SK-N-SH (cell line): ENCODE measurements at regions not wholly inside any gene's neighbourhood (a gene's known extent, or its start where the extent isn't known, plus 50 kb on each side); places are given as distances from the start of the nearest gene placed in this dataset.

ENCODE experiments used
- CTCF ChIA-PET: fragments of 300-600, 350-600 bp; formaldehyde crosslinking; extraction: SDS; loops from one replicate; lab custom pipeline; 2021; lab: Yijun Ruan, JAX
- POLR2A ChIA-PET: fragments of 350-600 bp; sonication (Branson Sonifier 250); formaldehyde crosslinking; extraction: SDS; loops from one replicate; lab custom pipeline; 2020; ENCODE audit warnings: antibody characterized with exemption, inconsistent platforms; lab: Yijun Ruan, JAX
- DNase-seq: peaks from one replicate; pipeline ENCODE4 v3.0.0; 2012
- H2AFZ ChIP-seq: fragments of 200-600 bp; sonication (generic); 2 replicates; pipeline ENCODE4 v1.8.1; 2016; ENCODE audit warnings: antibody characterized with exemption, mild to moderate bottlenecking, low read depth
- H3F3A ChIP-seq: fragments of 200-600 bp; sonication (generic); replicated peaks from 2 replicates; pipeline ENCODE3; 2016; ENCODE audit warnings: antibody characterized with exemption, mild to moderate bottlenecking; ENCODE audit not compliant: insufficient read depth
- H3K27ac ChIP-seq, 2 experiments: fragments of 200-500 bp in 1 of 2; fragments of 200-600 bp in 1 of 2; sonication (Bioruptor generic) in 1 of 2; sonication (generic), shearing (Covaris generic) in 1 of 2; 2 replicates each; pipeline versions ENCODE4 v1.5.1 to v1.6.1; 2014 to 2016; ENCODE audit warnings: low read depth in 2 of 2, inconsistent platforms in 1 of 2, low read length in 1 of 2, mild to moderate bottlenecking in 1 of 2, mixed read lengths in 1 of 2
- H3K27me3 ChIP-seq: fragments of 200-600 bp; sonication (generic), shearing (Covaris generic); 2 replicates; pipeline ENCODE4 v1.6.1; 2016; ENCODE audit warnings: mixed run types; ENCODE audit not compliant: insufficient read depth
- H3K36me3 ChIP-seq, 2 experiments: fragments of 200-500 bp in 1 of 2; fragments of 200-600 bp in 1 of 2; sonication (Bioruptor generic) in 1 of 2; sonication (generic) in 1 of 2; replicated peaks in 1 of 2; 2 replicates each; pipeline versions ENCODE3 to v1.5.1; 2014 to 2016; ENCODE audit warnings: low read length in 1 of 2, mild to moderate bottlenecking in 1 of 2; ENCODE audit not compliant: insufficient read depth in 2 of 2, control insufficient read depth in 1 of 2
- H3K4me1 ChIP-seq, 2 experiments: fragments of 200-500 bp in 1 of 2; fragments of 200-600 bp in 1 of 2; sonication (Bioruptor generic) in 1 of 2; sonication (generic), shearing (Covaris generic) in 1 of 2; 2 replicates each; pipeline versions ENCODE4 v1.5.1 to v1.6.1; 2014 to 2016; ENCODE audit warnings: low read depth in 1 of 2, low read length in 1 of 2, mixed run types in 1 of 2; ENCODE audit not compliant: insufficient read depth in 2 of 2, control insufficient read depth in 1 of 2
- H3K4me2 ChIP-seq: fragments of 200-600 bp; sonication (generic), shearing (Covaris generic); 2 replicates; pipeline ENCODE4 v1.6.1; 2017; ENCODE audit warnings: mixed run types
- H3K4me3 ChIP-seq, 2 experiments: fragments of 200-500 bp in 1 of 2; fragments of 200-600 bp in 1 of 2; sonication (Bioruptor generic) in 1 of 2; sonication (generic), shearing (Covaris generic) in 1 of 2; 2 replicates each; pipeline versions ENCODE4 v1.5.1 to v1.8.1; 2014 to 2016; ENCODE audit warnings: low read depth in 2 of 2, inconsistent platforms in 1 of 2, low read length in 1 of 2, mild to moderate bottlenecking in 1 of 2, mixed read lengths in 1 of 2, moderate library complexity in 1 of 2
- H3K79me2 ChIP-seq: fragments of 200-600 bp; sonication (generic); 2 replicates; pipeline ENCODE4 v1.8.1; 2017; ENCODE audit warnings: mild to moderate bottlenecking; ENCODE audit not compliant: insufficient read depth
- H3K9ac ChIP-seq: fragments of 200-600 bp; sonication (generic); 2 replicates; pipeline ENCODE4 v1.6.1; 2017; ENCODE audit warnings: mixed run types
- H3K9me2 ChIP-seq: fragments of 200-600 bp; sonication (generic); 2 replicates; pipeline ENCODE4 v1.6.1; 2017; ENCODE audit warnings: mixed run types
- H3K9me3 ChIP-seq: fragments of 200-600 bp; sonication (generic); 2 replicates; pipeline ENCODE4 v1.6.1; 2017; ENCODE audit warnings: mixed run types, mild to moderate bottlenecking, moderate library complexity
- H4K20me1 ChIP-seq: fragments of 200-600 bp; sonication (generic); 2 replicates; pipeline ENCODE4 v1.6.1; 2017; ENCODE audit warnings: mild to moderate bottlenecking, mixed run types; ENCODE audit not compliant: insufficient read depth
- CTCF ChIP-seq: fragments of 200-600 bp; sonication (generic); IDR thresholded peaks from 2 replicates; pipeline ENCODE4 v1.6.1; 2017; ENCODE audit warnings: antibody characterized with exemption, mild to moderate bottlenecking, moderate library complexity
- ELF1 ChIP-seq: IDR thresholded peaks from 2 replicates; pipeline ENCODE4 v1.4.0; 2012
- EP300 ChIP-seq, 2 experiments: IDR thresholded peaks; 2 replicates each; pipeline versions ENCODE4 v1.4.0 to v1.6.1; 2012; ENCODE audit warnings: borderline replicate concordance in 1 of 2, low read depth in 1 of 2, low read length in 1 of 2
- MEF2A ChIP-seq: IDR thresholded peaks from 2 replicates; pipeline ENCODE4 v1.4.0; 2012; ENCODE audit warnings: low read depth, borderline replicate concordance
- NFIC ChIP-seq: IDR thresholded peaks from 2 replicates; pipeline ENCODE4 v1.4.0; 2012; ENCODE audit warnings: borderline replicate concordance
- NRF1 ChIP-seq: IDR thresholded peaks from 2 replicates; pipeline ENCODE4 v1.6.1; 2012; ENCODE audit warnings: low read depth, mild to moderate bottlenecking, low read length
- RCOR1 ChIP-seq: fragments of 150-350 bp; IDR thresholded peaks from 2 replicates; pipeline ENCODE4 v1.6.1; 2017; ENCODE audit warnings: antibody characterized with exemption, low read length
- REST ChIP-seq: IDR thresholded peaks from 2 replicates; pipeline ENCODE4 v1.6.1; 2012; ENCODE audit warnings: mild to moderate bottlenecking, low read depth, low read length, moderate library complexity
- WGBS: methylation state at CpG from one replicate; pipeline ENCODE4 v1.1.6; 2017; ENCODE audit warnings: low lambda C conversion rate; 5-methylcytosine and 5-hydroxymethylcytosine counted together

GRCh38 chr10:44439958-44440244 lies 55.0 kb upstream of the CXCL12 start:
- Histone ChIP-seq H3K4me1 (no peaks in the 10 kb centered on the region), H3F3A (no peaks in the 10 kb centered on the region), H3K4me2 (no peak overlapping the region), H3K9ac (no peak overlapping the region)
- TF ChIP-seq NRF1: no peak
- no peak for TF ChIP-seq ELF1
- no peak for TF ChIP-seq REST
- no peak for TF ChIP-seq MEF2A
- no peak for TF ChIP-seq EP300 (IDR thresholded peaks at IDR 0.05; ENCODE audit: borderline replicate concordance in 1 of 2, low read depth in 1 of 2, low read length in 1 of 2)
- TF ChIP-seq, all 33 proteins: peak for 0
- H3K79me2 ChIP-seq: no peaks in the 10 kb centered on the region
- no peaks in the 10 kb centered on the region for H3K9me2 ChIP-seq
- WGBS: 0% methylated on average over 1 of the region's 5 CpGs
- POLR2A ChIA-PET: no interaction called here
- H3K4me3 ChIP-seq: no peak overlapping the region
- H3K27ac ChIP-seq: no peak overlapping the region
- no peak for DNase-seq
- H4K20me1 ChIP-seq: no peaks in the 10 kb centered on the region
- H3K27me3 ChIP-seq: no peaks in the 10 kb centered on the region
- CTCF ChIA-PET: no interaction called here
- H2AFZ ChIP-seq: no peak overlapping the region
- H3K36me3 ChIP-seq: no peaks in the 10 kb centered on the region
- H3K9me3 ChIP-seq: peaks cover 6% of the 10 kb centered on the region; the same call in 1 of the 2 replicates

DNA sequence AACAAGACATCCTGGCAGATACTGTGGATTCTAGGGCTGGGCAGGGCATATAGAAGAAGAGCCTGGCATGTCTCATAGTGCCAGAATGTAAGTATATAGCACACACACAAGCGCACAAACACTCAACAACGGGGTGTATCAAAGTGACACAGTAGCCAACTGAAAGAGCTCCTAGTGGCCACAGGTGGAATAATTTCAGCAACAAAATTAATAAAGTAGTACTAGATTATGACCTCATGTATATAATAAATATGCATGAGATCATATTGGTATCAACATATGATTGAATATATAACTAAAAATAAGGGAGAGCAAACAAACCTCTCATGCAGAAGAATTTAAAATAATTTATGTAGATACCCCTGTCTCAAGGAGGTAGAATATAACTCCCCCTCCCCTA lies 72.4 kb upstream of the CXCL12 start:
- POLR2A ChIA-PET: no interaction called here
- Histone ChIP-seq H4K20me1 (no peaks in the 10 kb centered on the region), H3K27ac (no peak overlapping the region), H2AFZ (no peak overlapping the region), H3F3A (no peaks in the 10 kb centered on the region), H3K79me2 (no peaks in the 10 kb centered on the region), H3K4me3 (no peak overlapping the region), H3K27me3 (peaks cover 9% of the 10 kb centered on the region; the same call in 1 of the 2 replicates), H3K9me3 (peaks cover 4% of the 10 kb centered on the region; the same call in 1 of the 2 replicates), H3K4me2 (no peak overlapping the region), H3K9ac (no peak overlapping the region), H3K9me2 (no peaks in the 10 kb centered on the region), H3K4me1 (no peaks in the 10 kb centered on the region), H3K36me3 (no peaks in the 10 kb centered on the region)
- WGBS: 3% methylated on average over 2 of the region's 2 CpGs
- DNase-seq: no peak
- CTCF ChIA-PET: interaction anchor here (1.5 kb wide), 1 partner anchor 50 kb away, joined by 3 read pairs; no protein-coding TSS in a partner anchor
- TF ChIP-seq RCOR1 (no peak), NFIC (no peak), CTCF (peak; percentile 37)
